Large intestine (tissue), 3 donors: ENCODE measurements at regions not wholly inside any gene's neighbourhood (a gene's known extent, or its start where the extent isn't known, plus 50 kb on each side); places are given as distances from the start of the nearest gene placed in this dataset.
"Not testable (repeated sequence)": the region's sequence is repeated elsewhere in the genome, so short reads cannot be mapped to it uniquely, and the experiment has no call there.

Experiments used
- DNase-seq, 2 donors: peaks; one replicate each; pipeline versions ENCODE4 v3.0.0 to v3.0.0-alpha.2; 2013
- H3K27ac ChIP-seq: one replicate; pipeline ENCODE4 v1.5.1; 2013; ENCODE audit warnings: low read length
- H3K27me3 ChIP-seq: 2 replicates; pipeline ENCODE4 v1.6.1; 2013; ENCODE audit warnings: low read length; ENCODE audit not compliant: control insufficient read depth, insufficient read depth
- H3K36me3 ChIP-seq: 2 replicates; pipeline ENCODE4 v1.6.1; 2013; ENCODE audit warnings: low read length; ENCODE audit not compliant: control insufficient read depth, insufficient read depth
- H3K4me1 ChIP-seq: one replicate; pipeline ENCODE4 v1.6.1; 2013; ENCODE audit warnings: low read length; ENCODE audit not compliant: control insufficient read depth, insufficient read depth
- H3K4me3 ChIP-seq: one replicate; pipeline ENCODE4 v1.5.1; 2013; ENCODE audit warnings: low read length
- H3K9me3 ChIP-seq: one replicate; pipeline ENCODE4 v1.6.1; 2013; ENCODE audit warnings: mild to moderate bottlenecking, low read depth, low read length, moderate library complexity; ENCODE audit not compliant: control insufficient read depth
- WGBS: methylation state at CpG from one replicate; pipeline ENCODE4 v1.1.5; 2013; ENCODE audit warnings: low lambda C conversion rate; ENCODE audit not compliant: insufficient coverage; 5-methylcytosine and 5-hydroxymethylcytosine counted together

GRCh38 chr15:95620934-95621579 is 709.4 kb upstream of the NR2F2 start:
- WGBS: 100% methylated on average over 1 of the region's 1 CpG
- no peaks in the 10 kb centered on the region for H3K9me3 ChIP-seq
- H3K36me3 ChIP-seq: no peaks in the 10 kb centered on the region
- H3K4me3 ChIP-seq: no peak overlapping the region
- H3K4me1 ChIP-seq: no peaks in the 10 kb centered on the region
- DNase-seq: no peak
- no peaks in the 10 kb centered on the region for H3K27me3 ChIP-seq
- H3K27ac ChIP-seq: no peak overlapping the region

- no peaks in the 10 kb centered on the region for H3K27me3 ChIP-seq
- H3K4me1 ChIP-seq: no peaks in the 10 kb centered on the region
- H3K4me3 ChIP-seq: no peak overlapping the region
- no peak for DNase-seq
- no peaks in the 10 kb centered on the region for H3K36me3 ChIP-seq
- H3K27ac ChIP-seq: no peak overlapping the region
- no peaks in the 10 kb centered on the region for H3K9me3 ChIP-seq
These were observed 707.7 kb upstream of the NR2F2 start for GRCh38 chr15:95622843-95623242.

GRCh38 chr15:95624100-95624499 is 706.4 kb upstream of the NR2F2 start:
- H3K27me3 ChIP-seq: no peaks in the 10 kb centered on the region
- no peaks in the 10 kb centered on the region for H3K36me3 ChIP-seq
- H3K9me3 ChIP-seq: no peaks in the 10 kb centered on the region
- H3K4me1 ChIP-seq: no peaks in the 10 kb centered on the region
- no CpG with 5 or more reads among the region's 1 CpG for WGBS
- no peak for DNase-seq
- H3K4me3 ChIP-seq: no peak overlapping the region
- H3K27ac ChIP-seq: no peak overlapping the region

GRCh38 chr15:95624616-95625361 is 705.7 kb upstream of the NR2F2 start:
- no peak overlapping the region for H3K4me3 ChIP-seq
- H3K4me1 ChIP-seq: no peaks in the 10 kb centered on the region
- H3K27ac ChIP-seq: no peak overlapping the region
- H3K36me3 ChIP-seq: no peaks in the 10 kb centered on the region
- no peak for DNase-seq
- H3K27me3 ChIP-seq: no peaks in the 10 kb centered on the region
- WGBS: 80% methylated on average over 4 of the region's 6 CpGs
- no peaks in the 10 kb centered on the region for H3K9me3 ChIP-seq

- H3K4me1 ChIP-seq: no peaks in the 10 kb centered on the region
- no peak for DNase-seq
- no peak overlapping the region for H3K4me3 ChIP-seq
- H3K27me3 ChIP-seq: no peaks in the 10 kb centered on the region
- no CpG with 5 or more reads among the region's 15 CpGs for WGBS
- H3K27ac ChIP-seq: no peak overlapping the region
- no peaks in the 10 kb centered on the region for H3K9me3 ChIP-seq
- H3K36me3 ChIP-seq: no peaks in the 10 kb centered on the region
These were observed 703.8 kb upstream of the NR2F2 start for GRCh38 chr15:95626501-95627361.

- Histone ChIP-seq H3K27ac (no peak overlapping the region), H3K27me3 (no peaks in the 10 kb centered on the region), H3K9me3 (no peaks in the 10 kb centered on the region), H3K36me3 (no peaks in the 10 kb centered on the region), H3K4me3 (no peak overlapping the region), H3K4me1 (no peaks in the 10 kb centered on the region)
- 100% methylated on average over 1 of the region's 5 CpGs for WGBS
- DNase-seq: no peak
These were observed 700.9 kb upstream of the NR2F2 start for GRCh38 chr15:95629503-95630168.

GRCh38 chr15:95630683-95631082 is 699.8 kb upstream of the NR2F2 start:
- Histone ChIP-seq H3K27ac (no peak overlapping the region), H3K36me3 (no peaks in the 10 kb centered on the region), H3K27me3 (no peaks in the 10 kb centered on the region), H3K4me1 (no peaks in the 10 kb centered on the region), H3K9me3 (no peaks in the 10 kb centered on the region), H3K4me3 (no peak overlapping the region)
- DNase-seq: no peak
- 100% methylated on average over 1 of the region's 1 CpG for WGBS

GRCh38 chr15:95635666-95636065 is 694.8 kb upstream of the NR2F2 start:
- DNase-seq: no peak
- no CpG with 5 or more reads among the region's 2 CpGs for whole genome bisulfite sequencing
- Histone ChIP-seq H3K4me1 (no peaks in the 10 kb centered on the region), H3K4me3 (no peak overlapping the region), H3K27me3 (no peaks in the 10 kb centered on the region), H3K27ac (no peak overlapping the region), H3K36me3 (no peaks in the 10 kb centered on the region), H3K9me3 (no peaks in the 10 kb centered on the region)

GRCh38 chr15:95636107-95636506 is 694.4 kb upstream of the NR2F2 start:
- no peaks in the 10 kb centered on the region for H3K27me3 ChIP-seq
- DNase-seq: no peak
- H3K4me3 ChIP-seq: no peak overlapping the region
- H3K36me3 ChIP-seq: no peaks in the 10 kb centered on the region
- WGBS: 50% methylated on average over 2 of the region's 4 CpGs
- no peaks in the 10 kb centered on the region for H3K9me3 ChIP-seq
- H3K4me1 ChIP-seq: no peaks in the 10 kb centered on the region
- no peak overlapping the region for H3K27ac ChIP-seq

- not testable (repeated sequence) for H3K27ac ChIP-seq, H3K27me3 ChIP-seq, H3K4me1 ChIP-seq, H3K36me3 ChIP-seq, DNase-seq, H3K9me3 ChIP-seq, H3K4me3 ChIP-seq
- WGBS: 100% methylated on average over 1 of the region's 3 CpGs
These were observed 693.3 kb upstream of the NR2F2 start for GRCh38 chr15:95637234-95637633.
